NCI-H524 treated with DMSO at 0.1 percent for 48 hours (cell line): ENCODE measurements at regions not wholly inside any gene's neighbourhood (a gene's known extent, or its start where the extent isn't known, plus 50 kb on each side); places are given as distances from the start of the nearest gene placed in this dataset.

Experiments used
- DNase-seq: peaks from one replicate; lab custom pipeline; 2025; lab: John Stamatoyannopoulos, UW

- no peak for DNase-seq
Measured at GRCh38 chr18:74023220-74023619, 124.4 kb downstream of the FBXO15 start.

GRCh38 chr18:74019864-74020263 is 127.8 kb downstream of the FBXO15 start:
- no peak for DNase-seq

GRCh38 chr18:74013955-74014354 is 133.7 kb downstream of the FBXO15 start:
- no peak for DNase-seq

- no peak for DNase-seq
Measured at GRCh38 chr18:74012954-74013630, 134.5 kb downstream of the FBXO15 start.

GRCh38 chr18:74006143-74006542 is 141.5 kb downstream of the FBXO15 start:
- no peak for DNase-seq

- no peak for DNase-seq
Measured at GRCh38 chr18:74005320-74006109, 142.1 kb downstream of the FBXO15 start.

- DNase-seq = no peak
Measured at GRCh38 chr18:73992242-73993022, 155.2 kb downstream of the FBXO15 start.

GRCh38 chr18:73991570-73991969 is 156.1 kb downstream of the FBXO15 start:
- no peak for DNase-seq

GRCh38 chr18:73990258-73990657 is 157.4 kb downstream of the FBXO15 start:
- DNase-seq = no peak

GRCh38 chr18:73987247-73987980 is 160.2 kb downstream of the FBXO15 start:
- no peak for DNase-seq

GRCh38 chr18:73986711-73987110 is 160.9 kb downstream of the FBXO15 start:
- DNase-seq = no peak

GRCh38 chr18:73985855-73986625 is 161.6 kb downstream of the FBXO15 start:
- DNase-seq = no peak

- no peak for DNase-seq
Measured at GRCh38 chr18:73983970-73984369, 163.7 kb downstream of the FBXO15 start.

GRCh38 chr18:73983496-73983895 is 164.1 kb downstream of the FBXO15 start:
- no peak for DNase-seq

GRCh38 chr18:73981796-73982195 is 165.8 kb downstream of the FBXO15 start:
- DNase-seq = no peak

- DNase-seq = no peak
Measured at GRCh38 chr18:73980289-73980979, 167.2 kb downstream of the FBXO15 start.

- no peak for DNase-seq
Measured at GRCh38 chr18:73979742-73980141, 167.9 kb downstream of the FBXO15 start.

GRCh38 chr18:73976433-73976832 is 171.2 kb downstream of the FBXO15 start:
- DNase-seq = no peak

- no peak for DNase-seq
Measured at GRCh38 chr18:73975266-73975665, 172.4 kb downstream of the FBXO15 start.

GRCh38 chr18:73973972-73974371 is 173.7 kb downstream of the FBXO15 start:
- no peak for DNase-seq

GRCh38 chr18:73966954-73967353 is 180.7 kb downstream of the FBXO15 start:
- DNase-seq = no peak
